GM18508 (cell line): ENCODE measurements at regions not wholly inside any gene's neighbourhood (a gene's known extent, or its start where the extent isn't known, plus 50 kb on each side); places are given as distances from the start of the nearest gene placed in this dataset.

Experiments used
- ATAC-seq: cut with Tn5 transposase; IDR thresholded peaks from one replicate; pipeline ENCODE4 v1.9.1; 2021; ENCODE audit warnings: moderate number of reproducible peaks; ENCODE audit not compliant: insufficient read depth, unreplicated experiment

- no peak for ATAC-seq
Observed at GRCh38 chr1:56418151-56418631, 161.2 kb downstream of the PLPP3 start.

- ATAC-seq, result no peak
Observed at GRCh38 chr1:56417646-56418045, 161.7 kb downstream of the PLPP3 start.

GRCh38 chr1:56416495-56416894 lies 162.9 kb downstream of the PLPP3 start:
- no peak for ATAC-seq

- no peak for ATAC-seq
Observed at GRCh38 chr1:56415720-56416119, 163.6 kb downstream of the PLPP3 start.

- ATAC-seq, result no peak
Observed at GRCh38 chr1:56415258-56415657, 164.1 kb downstream of the PLPP3 start.

- no peak for ATAC-seq
Observed at GRCh38 chr1:56414728-56415224, 164.6 kb downstream of the PLPP3 start.

GRCh38 chr1:56413671-56414199 lies 165.6 kb downstream of the PLPP3 start:
- no peak for ATAC-seq

- no peak for ATAC-seq
Observed at GRCh38 chr1:56411484-56412180, 167.7 kb downstream of the PLPP3 start.

- no peak for ATAC-seq
Observed at GRCh38 chr1:56411021-56411420, 168.3 kb downstream of the PLPP3 start.

- no peak for ATAC-seq
Observed at GRCh38 chr1:56410405-56410804, 169.0 kb downstream of the PLPP3 start.

GRCh38 chr1:56409112-56409691 lies 170.2 kb downstream of the PLPP3 start:
- ATAC-seq, result no peak

GRCh38 chr1:56406821-56407220 lies 172.5 kb downstream of the PLPP3 start:
- no peak for ATAC-seq

- no peak for ATAC-seq
Observed at GRCh38 chr1:56404561-56405030, 174.8 kb downstream of the PLPP3 start.

- ATAC-seq, result no peak
Observed at GRCh38 chr1:56404066-56404465, 175.3 kb downstream of the PLPP3 start.

GRCh38 chr1:56403321-56403720 lies 176.0 kb downstream of the PLPP3 start:
- ATAC-seq, result no peak

- no peak for ATAC-seq
Observed at GRCh38 chr1:56401191-56401590, 178.2 kb downstream of the PLPP3 start.

- no peak for ATAC-seq
Observed at GRCh38 chr1:56400526-56400925, 178.8 kb downstream of the PLPP3 start.

- no peak for ATAC-seq
Observed at GRCh38 chr1:56399795-56400194, 179.6 kb downstream of the PLPP3 start.

- ATAC-seq, result no peak
Observed at GRCh38 chr1:56399326-56399725, 180.0 kb downstream of the PLPP3 start.

GRCh38 chr1:56397811-56398231 lies 181.5 kb downstream of the PLPP3 start:
- no peak for ATAC-seq

GRCh38 chr1:56397409-56397808 lies 182.0 kb downstream of the PLPP3 start:
- no peak for ATAC-seq
